ENCODE measurements at regions not wholly inside any gene's neighbourhood (a gene's known extent, or its start where the extent isn't known, plus 50 kb on each side); places are given as distances from the start of the nearest gene placed in this dataset.

DNA sequence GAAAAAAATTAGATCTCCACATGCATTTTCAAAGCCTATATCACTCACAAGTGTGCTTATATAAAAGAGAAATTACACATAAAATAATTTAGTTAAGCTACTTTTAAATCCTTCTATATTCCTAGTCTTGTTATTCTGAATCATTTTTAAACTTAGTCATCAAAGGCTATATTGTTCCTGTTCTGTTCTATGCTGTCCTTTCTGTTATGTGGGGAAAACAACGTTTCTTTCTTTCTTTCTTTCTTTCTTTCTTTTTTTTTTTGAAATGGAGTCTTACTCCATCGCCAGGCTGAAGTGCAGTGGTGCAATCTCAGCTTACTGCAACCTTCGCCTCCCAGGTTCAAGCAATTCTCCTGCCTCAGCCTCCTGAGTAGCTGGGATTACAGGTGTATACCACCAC lies 389.2 kb upstream of the FTMT start:
- TF ChIP-seq, protein P1, sequence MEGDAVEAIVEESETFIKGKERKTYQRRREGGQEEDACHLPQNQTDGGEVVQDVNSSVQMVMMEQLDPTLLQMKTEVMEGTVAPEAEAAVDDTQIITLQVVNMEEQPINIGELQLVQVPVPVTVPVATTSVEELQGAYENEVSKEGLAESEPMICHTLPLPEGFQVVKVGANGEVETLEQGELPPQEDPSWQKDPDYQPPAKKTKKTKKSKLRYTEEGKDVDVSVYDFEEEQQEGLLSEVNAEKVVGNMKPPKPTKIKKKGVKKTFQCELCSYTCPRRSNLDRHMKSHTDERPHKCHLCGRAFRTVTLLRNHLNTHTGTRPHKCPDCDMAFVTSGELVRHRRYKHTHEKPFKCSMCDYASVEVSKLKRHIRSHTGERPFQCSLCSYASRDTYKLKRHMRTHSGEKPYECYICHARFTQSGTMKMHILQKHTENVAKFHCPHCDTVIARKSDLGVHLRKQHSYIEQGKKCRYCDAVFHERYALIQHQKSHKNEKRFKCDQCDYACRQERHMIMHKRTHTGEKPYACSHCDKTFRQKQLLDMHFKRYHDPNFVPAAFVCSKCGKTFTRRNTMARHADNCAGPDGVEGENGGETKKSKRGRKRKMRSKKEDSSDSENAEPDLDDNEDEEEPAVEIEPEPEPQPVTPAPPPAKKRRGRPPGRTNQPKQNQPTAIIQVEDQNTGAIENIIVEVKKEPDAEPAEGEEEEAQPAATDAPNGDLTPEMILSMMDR (IDR thresholded peaks at IDR 0.05), result no peak
- no peak for TF ChIP-seq POLR2A (IDR thresholded peaks at IDR 0.05; ENCODE audit: low read depth)
